K562 (cell line): ENCODE measurements at regions not wholly inside any gene's neighbourhood (a gene's known extent, or its start where the extent isn't known, plus 50 kb on each side); places are given as distances from the start of the nearest gene placed in this dataset.

Source experiments
- ATAC-seq: fragments of 200-7000 bp; cut with Tn5 transposase; 3 replicates; pipeline ENCODE4 v1.9.1; 2020; ENCODE audit warnings: moderate library complexity
- BruUV-seq: library from RNA; stranded (reverse); fragments of 400-500 nt; replicated peaks from 2 replicates; lab custom pipeline; 2021; lab: Mats Ljungman, UMichigan
- CTCF ChIA-PET: fragments of 300-600 bp; formaldehyde crosslinking; extraction: SDS; loops from one replicate; lab custom pipeline; 2021; ENCODE audit warnings: low intra/inter-chr PET ratio; lab: Yijun Ruan, JAX
- POLR2A ChIA-PET: fragments of 300-600, 350-650 bp; sonication (Branson Sonifier 250); formaldehyde crosslinking; extraction: SDS; loops from one replicate; lab custom pipeline; 2021; ENCODE audit warnings: antibody characterized with exemption, inconsistent platforms; lab: Yijun Ruan, JAX
- DNase-seq, 4 experiments: peaks; one replicate each; pipeline versions ENCODE4 v3.0.0 to v3.0.0-alpha.2; 2011 to 2018; ENCODE audit warnings: low spot score in 3 of 4, mixed read lengths in 3 of 4; ENCODE audit errors: extremely low read depth in 1 of 4
- FAIRE-seq: peaks from 2 replicates; lab custom pipeline; 2011; peaks lifted over from hg19 to GRCh38; lab: Jason Lieb, UNC
- H2AFZ ChIP-seq: 2 replicates; pipeline ENCODE4 v1.6.0; 2011; ENCODE audit warnings: low read depth, low read length, control low read depth, inconsistent platforms
- H3K27ac ChIP-seq: fragments of 200-600 bp; 3 replicates; pipeline ENCODE4 v1.8.0; 2011; ENCODE audit warnings: low read depth, mild to moderate bottlenecking, control low read depth, inconsistent platforms, low read length, moderate library complexity, mixed read lengths; ENCODE audit errors: extremely low read depth
- H3K27me3 ChIP-seq, 2 experiments: fragments of 300-600 bp in 1 of 2; 2 replicates in 1 of 2; 3 replicates in 1 of 2; pipeline versions ENCODE4 v1.6.0 to v1.8.0; 2011; ENCODE audit warnings: inconsistent platforms in 2 of 2, low read length in 2 of 2, mild to moderate bottlenecking in 1 of 2, mixed read lengths in 1 of 2, moderate library complexity in 1 of 2; ENCODE audit not compliant: control insufficient read depth in 2 of 2, insufficient read depth in 2 of 2
- H3K36me3 ChIP-seq: fragments of 300-600 bp; 3 replicates; pipeline ENCODE4 v1.8.0; 2011; ENCODE audit warnings: mild to moderate bottlenecking, low read length, inconsistent platforms; ENCODE audit not compliant: control insufficient read depth, insufficient read depth
- H3K4me1 ChIP-seq, 2 experiments: fragments of 200-600 bp in 1 of 2; replicated peaks in 1 of 2; 2 replicates in 1 of 2; 3 replicates in 1 of 2; pipeline versions ENCODE4 v1.5.1 to v1.8.0; 2011; ENCODE audit warnings: inconsistent platforms in 2 of 2, low read length in 2 of 2, mild to moderate bottlenecking in 1 of 2, mixed read lengths in 1 of 2, moderate library complexity in 1 of 2; ENCODE audit not compliant: control insufficient read depth in 2 of 2, insufficient read depth in 2 of 2
- H3K4me2 ChIP-seq: 2 replicates; pipeline ENCODE4 v1.6.1; 2011; ENCODE audit warnings: low read length, control low read depth, inconsistent platforms, mixed read lengths; ENCODE audit not compliant: insufficient read depth
- H3K4me3 ChIP-seq: fragments of 200-600 bp; sonication (generic), shearing (Covaris generic); 2 replicates; pipeline ENCODE4 v1.5.1; 2016; ENCODE audit warnings: control low read depth, inconsistent platforms
- H3K79me2 ChIP-seq: fragments of 200-600 bp; 3 replicates; pipeline ENCODE4 v1.8.0; 2011; ENCODE audit warnings: low read length, inconsistent platforms; ENCODE audit not compliant: control insufficient read depth, insufficient read depth
- H3K9ac ChIP-seq, 2 experiments: 2 replicates each; pipeline versions ENCODE4 v1.6.0 to v1.6.1; 2011; ENCODE audit warnings: low read depth in 2 of 2, low read length in 2 of 2, control low read depth in 1 of 2, inconsistent platforms in 1 of 2, mild to moderate bottlenecking in 1 of 2, mixed read lengths in 1 of 2; ENCODE audit not compliant: insufficient read depth in 1 of 2
- H3K9me1 ChIP-seq: one replicate; pipeline ENCODE4 v1.6.0; 2011; ENCODE audit warnings: inconsistent platforms, mild to moderate bottlenecking, low read length, moderate library complexity; ENCODE audit not compliant: control insufficient read depth, insufficient read depth
- H3K9me3 ChIP-seq: replicated peaks from 2 replicates; pipeline ENCODE4 v1.5.1; 2011; ENCODE audit warnings: low read depth, low read length, inconsistent platforms; ENCODE audit not compliant: control insufficient read depth, insufficient read depth
- H4K20me1 ChIP-seq: replicated peaks from 2 replicates; pipeline ENCODE4 v1.6.1; 2011; ENCODE audit warnings: low read length, inconsistent platforms, mixed read lengths; ENCODE audit not compliant: control insufficient read depth, insufficient read depth
- CREM ChIP-seq: IDR thresholded peaks from 2 replicates; pipeline ENCODE4 v1.6.1; 2014; ENCODE audit warnings: antibody characterized with exemption, low read depth
- HEY1 ChIP-seq: fragments of 250-450 bp; sonication (Bioruptor Pico); IDR thresholded peaks from 2 replicates; pipeline ENCODE4 v1.5.0; 2020; ENCODE audit warnings: mild to moderate bottlenecking, moderate library complexity, borderline replicate concordance
- HMG20A ChIP-seq: fragments of 450-650 bp; formaldehyde crosslinking; conservative IDR thresholded peaks from 2 replicates; pipeline ENCODE4 v1.4.0; 2020; ENCODE audit warnings: mild to moderate bottlenecking, mixed read lengths
- KDM2B ChIP-seq: fragments of 250-450 bp; sonication (Bioruptor Pico); IDR thresholded peaks from 2 replicates; pipeline ENCODE4 v1.8.0; 2021; ENCODE audit warnings: mild to moderate bottlenecking, moderate library complexity
- MIER1 ChIP-seq: fragments of 450-650 bp; IDR thresholded peaks from 2 replicates; pipeline ENCODE4 v1.6.1; 2016; ENCODE audit warnings: antibody characterized with exemption, mild to moderate bottlenecking, low read depth
- POLR2G ChIP-seq: fragments of 200-400 bp; formaldehyde crosslinking; IDR thresholded peaks from 2 replicates; pipeline ENCODE4 v1.6.1; 2017; ENCODE audit warnings: low read depth, mild to moderate bottlenecking, antibody characterized with exemption, low read length, moderate library complexity
- SLC30A9 ChIP-seq: fragments of 250-450 bp; sonication (Bioruptor Pico); IDR thresholded peaks from 2 replicates; pipeline ENCODE4 v1.8.0; 2022; ENCODE audit warnings: mild to moderate bottlenecking, moderate library complexity
- SMARCC2 ChIP-seq: fragments of 450-650 bp; IDR thresholded peaks from 2 replicates; pipeline ENCODE4 v1.6.1; 2017; ENCODE audit warnings: antibody characterized with exemption, moderate library complexity, mild to moderate bottlenecking, low read depth
- TAF15 ChIP-seq: fragments of 200-400 bp; formaldehyde crosslinking; IDR thresholded peaks from 2 replicates; pipeline ENCODE4 v1.6.1; 2017; ENCODE audit warnings: mild to moderate bottlenecking, low read depth, low read length, moderate library complexity
- ZNF282 ChIP-seq: sonication (generic); formaldehyde crosslinking; IDR thresholded peaks from 2 replicates; pipeline ENCODE4 v1.8.1; 2023; ENCODE audit warnings: missing genetic modification reagents
- WGBS: fragments of 100-300 bp; shearing (Covaris generic); methylation state at CpG from one replicate; pipeline ENCODE4 v1.1.6; 2016; ENCODE audit warnings: low coverage, mixed read lengths; ENCODE audit not compliant: insufficient coverage; ENCODE audit errors: missing lambda C conversion rate; 5-methylcytosine and 5-hydroxymethylcytosine counted together
- in situ Hi-C: fragments of 300-500 bp; cut with MboI; formaldehyde crosslinking; loops from 4 replicates; pipeline ENCODE4 v1.15.0; 2018; ENCODE audit warnings: inconsistent platforms, mixed read lengths
- intact Hi-C: fragments of 100-400 bp; cut with micrococcal nuclease; formaldehyde crosslinking; loops from 2 replicates; pipeline ENCODE4 v1.14.2; 2022

GRCh38 chr2:3930246-3930645, 226.9 kb downstream of the DCDC2C start:
- FAIRE-seq (no peak), DNase-seq (no peak), ATAC-seq (no peak)
- Histone ChIP-seq H3K27me3 (no peaks in the 10 kb centered on the region), H4K20me1 (no peaks in the 10 kb centered on the region), H3K79me2 (no peaks in the 10 kb centered on the region), H2AFZ (no peak overlapping the region), H3K4me3 (no peak overlapping the region), H3K9me1 (no peaks in the 10 kb centered on the region), H3K4me1 (no peaks in the 10 kb centered on the region), H3K36me3 (no peaks in the 10 kb centered on the region), H3K9me3 (no peaks in the 10 kb centered on the region), H3K4me2 (no peak overlapping the region), H3K27ac (no peak overlapping the region), H3K9ac (no peak overlapping the region)
- WGBS, result 5% methylated on average over 7 of the region's 8 CpGs
- in situ Hi-C loops, result no loop called here
- intact Hi-C loops, result no loop called here
- POLR2A ChIA-PET, result no interaction called here
- CTCF ChIA-PET, result no interaction called here
- no TSS peak for BruUV-seq
- no peak for TF ChIP-seq HMG20A (CRISPR knock-in tag)
- no peak for TF ChIP-seq HEY1 (CRISPR knock-in tag)
- TF ChIP-seq POLR2G, result no peak

- no peaks in the 10 kb centered on the region for H3K9me1 ChIP-seq
- no peak overlapping the region for H3K27ac ChIP-seq
- no peaks in the 10 kb centered on the region for H3K4me1 ChIP-seq
- H3K4me3 ChIP-seq, result no peak overlapping the region
- POLR2A ChIA-PET, result no interaction called here
- H3K9me3 ChIP-seq, result no peaks in the 10 kb centered on the region
- ATAC-seq, result no peak
- no peaks in the 10 kb centered on the region for H4K20me1 ChIP-seq
- WGBS, result 5% methylated on average over 5 of the region's 7 CpGs
- no peak overlapping the region for H3K4me2 ChIP-seq
- no peaks in the 10 kb centered on the region for H3K27me3 ChIP-seq
- no peaks in the 10 kb centered on the region for H3K36me3 ChIP-seq
- CTCF ChIA-PET, result no interaction called here
- in situ Hi-C loops, result no loop called here
- H2AFZ ChIP-seq, result no peak overlapping the region
- BruUV-seq, result no TSS peak
- no peak overlapping the region for H3K9ac ChIP-seq
- DNase-seq, result no peak
- no peak for FAIRE-seq
- intact Hi-C loops, result no loop called here
- H3K79me2 ChIP-seq, result no peaks in the 10 kb centered on the region
- TF ChIP-seq ZNF282 (CRISPR knock-in tag), result no peak
- TF ChIP-seq KDM2B (CRISPR knock-in tag), result no peak
- no peak for TF ChIP-seq CREM
- TF ChIP-seq MIER1, result no peak
- no peak for TF ChIP-seq SMARCC2
- TF ChIP-seq TAF15, result no peak
- TF ChIP-seq SLC30A9, result no peak
These were observed 237.3 kb downstream of the DCDC2C start for GRCh38 chr2:3940661-3941060.
